SJSA1 (cell line): ENCODE measurements at regions not wholly inside any gene's neighbourhood (a gene's known extent, or its start where the extent isn't known, plus 50 kb on each side); places are given as distances from the start of the nearest gene placed in this dataset.

Source experiments
- DNase-seq, 2 experiments: peaks; one replicate each; pipeline ENCODE4 v3.0.0-alpha.2; 2015 to 2020; ENCODE audit warnings: low spot score in 2 of 2, low read depth in 1 of 2
- H3K27ac ChIP-seq: fragments of 250-450 bp; sonication (Bioruptor Pico); 2 replicates; pipeline ENCODE4 v1.5.1; 2020; ENCODE audit warnings: mild to moderate bottlenecking, moderate library complexity
- H3K27me3 ChIP-seq: fragments of 250-450 bp; sonication (Bioruptor Pico); replicated peaks from 2 replicates; pipeline ENCODE4 v1.5.1; 2020; ENCODE audit warnings: mild to moderate bottlenecking, moderate library complexity
- H3K36me3 ChIP-seq: fragments of 250-450 bp; sonication (Bioruptor Pico); 2 replicates; pipeline ENCODE4 v1.5.1; 2020; ENCODE audit warnings: mild to moderate bottlenecking
- H3K4me1 ChIP-seq: fragments of 250-450 bp; sonication (Bioruptor Pico); replicated peaks from 2 replicates; pipeline ENCODE4 v1.6.1; 2021; ENCODE audit warnings: mild to moderate bottlenecking
- H3K4me3 ChIP-seq: fragments of 250-450 bp; sonication (Bioruptor Pico); 2 replicates; pipeline ENCODE4 v1.5.1; 2020; ENCODE audit warnings: mild to moderate bottlenecking
- H3K9me3 ChIP-seq: fragments of 250-450 bp; sonication (Bioruptor Pico); replicated peaks from 2 replicates; pipeline ENCODE4 v1.5.1; 2020; ENCODE audit warnings: mild to moderate bottlenecking

DNA sequence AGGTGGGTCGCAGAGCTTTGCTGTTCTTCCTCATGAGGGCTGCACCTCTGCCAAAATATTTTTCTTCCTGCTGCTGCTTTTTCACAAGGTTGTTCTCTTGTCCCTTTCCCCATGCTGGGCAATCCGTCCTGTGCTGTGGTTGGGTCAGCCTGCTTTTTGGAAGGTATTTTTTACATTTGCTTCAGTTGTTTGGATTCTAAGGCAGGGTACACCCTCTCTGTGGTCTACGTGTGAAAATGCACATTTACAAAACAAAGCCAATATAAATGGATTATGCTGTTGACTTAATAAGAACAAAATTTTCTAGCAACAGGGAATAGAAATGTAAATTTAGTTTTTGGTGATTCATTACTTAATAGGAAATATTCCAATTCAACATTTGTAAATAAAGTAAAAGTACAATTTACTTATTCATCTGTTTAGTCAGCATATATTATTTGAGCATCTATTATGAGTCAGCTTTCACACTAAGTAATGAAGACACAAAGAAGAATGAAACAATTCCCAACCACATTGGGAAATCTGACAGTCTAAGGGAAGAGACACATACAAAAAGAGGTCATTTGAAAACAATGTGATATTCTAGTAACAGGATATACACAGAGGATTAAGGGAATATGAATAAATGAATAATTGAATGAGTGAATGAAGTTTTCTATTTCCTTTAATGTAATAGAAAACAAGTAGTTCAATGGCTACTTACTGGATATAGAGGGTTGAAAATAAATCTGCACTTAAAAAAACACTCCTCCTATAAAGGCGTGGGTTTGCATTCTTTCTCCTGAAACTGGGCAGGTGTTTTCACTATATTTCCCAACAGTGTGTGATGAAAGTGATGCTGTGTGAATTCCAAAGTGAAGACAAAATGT lies 94.6 kb upstream of the PRICKLE1 start:
- H3K36me3 ChIP-seq, result no peaks in the 10 kb centered on the region
- no peak overlapping the region for H3K4me3 ChIP-seq
- H3K4me1 ChIP-seq, result peaks cover 25% of the 10 kb centered on the region
- H3K27me3 ChIP-seq, result no peaks in the 10 kb centered on the region
- DNase-seq, result peak in 1 of 2 experiments; percentile 35
- no peak overlapping the region for H3K27ac ChIP-seq
- no peaks in the 10 kb centered on the region for H3K9me3 ChIP-seq

DNA sequence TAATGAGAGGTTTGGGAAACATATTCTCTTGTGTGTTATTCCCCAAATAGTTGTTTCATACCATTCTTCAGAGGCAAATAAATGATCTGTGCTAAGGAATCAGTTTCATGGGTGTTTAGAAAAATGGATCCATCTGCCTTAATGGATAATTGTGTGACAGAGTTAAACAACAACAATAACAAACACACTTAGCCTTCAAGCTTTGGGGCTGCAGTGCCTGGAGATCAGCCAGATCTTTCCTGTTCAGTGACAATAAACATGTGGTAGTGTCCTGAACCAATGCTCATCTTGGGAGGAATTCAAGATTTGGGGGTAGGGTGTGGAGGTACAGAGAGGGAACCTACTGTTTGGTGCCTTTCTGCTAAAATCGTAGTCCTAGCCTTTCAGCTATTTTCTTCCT lies 93.7 kb upstream of the PRICKLE1 start:
- H3K4me1 ChIP-seq, result peaks cover 33% of the 10 kb centered on the region
- no peaks in the 10 kb centered on the region for H3K36me3 ChIP-seq
- DNase-seq, result no peak
- no peaks in the 10 kb centered on the region for H3K9me3 ChIP-seq
- H3K27ac ChIP-seq, result no peak overlapping the region
- H3K27me3 ChIP-seq, result no peaks in the 10 kb centered on the region
- H3K4me3 ChIP-seq, result no peak overlapping the region

DNA sequence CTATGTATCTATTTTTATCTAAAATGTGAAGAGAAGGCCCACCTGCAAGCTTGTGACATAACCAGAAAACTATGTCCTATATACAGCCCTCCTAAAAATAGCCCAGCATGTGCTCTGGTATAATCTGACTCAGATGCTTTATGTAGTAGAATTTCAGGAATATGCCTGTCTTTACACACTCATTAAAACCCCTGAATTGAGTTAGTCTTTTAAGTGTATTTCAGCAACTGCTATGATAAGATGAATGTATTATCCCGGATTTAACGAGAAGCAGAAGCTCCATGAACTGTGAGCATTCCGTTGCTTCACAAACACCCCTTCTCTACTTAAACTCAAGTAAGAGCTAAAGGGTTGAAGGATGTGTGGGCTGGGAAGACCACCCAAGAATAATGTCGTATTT lies 89.9 kb upstream of the PRICKLE1 start:
- Histone ChIP-seq H3K9me3 (no peaks in the 10 kb centered on the region), H3K27me3 (no peaks in the 10 kb centered on the region), H3K36me3 (no peaks in the 10 kb centered on the region), H3K4me3 (no peak overlapping the region), H3K27ac (peak overlapping the region; percentile 63), H3K4me1 (peaks cover 32% of the 10 kb centered on the region)
- peak in 1 of 2 experiments; percentile 70 for DNase-seq

DNA sequence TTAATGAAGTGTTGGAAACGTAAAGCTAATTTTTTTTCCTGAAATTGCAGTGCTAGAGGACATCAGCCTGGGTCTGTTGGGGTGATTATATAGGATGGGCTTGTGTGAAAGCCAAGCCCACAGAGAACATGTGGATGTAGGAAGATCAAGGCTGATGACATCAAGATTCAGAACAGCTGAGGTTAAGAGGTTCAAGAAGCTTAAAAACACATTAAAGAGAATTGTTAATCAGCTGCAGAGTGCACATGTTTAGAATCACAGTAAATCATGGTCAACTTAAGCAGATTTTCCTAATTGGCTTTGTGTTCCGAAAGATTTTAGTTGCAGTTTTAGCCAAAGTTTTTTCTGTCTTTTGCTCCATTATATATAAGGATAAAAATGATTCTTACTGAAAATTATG lies 87.9 kb upstream of the PRICKLE1 start:
- Histone ChIP-seq H3K9me3 (no peaks in the 10 kb centered on the region), H3K27me3 (no peaks in the 10 kb centered on the region), H3K36me3 (no peaks in the 10 kb centered on the region), H3K27ac (no peak overlapping the region), H3K4me1 (peaks cover 23% of the 10 kb centered on the region), H3K4me3 (no peak overlapping the region)
- no peak for DNase-seq

DNA sequence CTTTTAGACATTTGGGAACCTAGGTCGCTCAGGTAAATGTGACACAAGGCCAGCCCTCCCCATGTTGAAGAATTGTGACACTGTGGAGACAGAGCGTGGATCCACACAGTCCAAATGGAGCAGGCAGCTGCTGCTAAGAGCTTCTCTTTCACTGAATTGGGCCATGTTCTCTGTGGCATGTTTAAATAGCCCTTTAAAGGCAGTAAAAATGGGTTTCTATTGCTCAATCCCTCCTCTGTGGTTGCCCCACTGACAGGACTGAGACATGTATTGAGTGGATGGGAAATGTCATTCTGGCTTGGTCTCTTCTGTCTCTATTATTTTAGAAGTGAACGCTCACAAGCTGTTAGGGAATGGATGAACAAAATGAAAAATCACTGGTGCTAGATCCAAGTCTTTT lies 84.0 kb upstream of the PRICKLE1 start:
- Histone ChIP-seq H3K9me3 (no peaks in the 10 kb centered on the region), H3K27me3 (no peaks in the 10 kb centered on the region), H3K4me1 (peaks cover 18% of the 10 kb centered on the region), H3K27ac (no peak overlapping the region), H3K36me3 (no peaks in the 10 kb centered on the region), H3K4me3 (no peak overlapping the region)
- no peak for DNase-seq

DNA sequence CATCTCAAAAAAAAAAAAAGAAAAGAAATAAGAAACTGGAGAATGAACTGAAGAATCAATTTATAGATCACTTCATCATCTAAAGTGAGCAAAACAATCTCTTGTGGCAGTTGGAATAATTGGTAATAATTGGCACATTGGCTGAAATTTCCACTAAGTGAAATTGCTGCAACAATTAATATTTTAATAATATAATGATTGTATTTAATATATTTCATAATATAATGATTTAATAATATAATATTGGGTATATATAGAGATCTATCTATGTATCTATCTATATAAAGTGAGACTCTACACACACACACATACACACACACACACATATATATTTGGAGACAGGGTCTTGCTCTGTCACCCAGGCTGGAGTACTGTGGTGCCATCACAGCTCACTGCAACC lies 81.2 kb upstream of the PRICKLE1 start:
- peaks cover 13% of the 10 kb centered on the region for H3K4me1 ChIP-seq
- no peak overlapping the region for H3K4me3 ChIP-seq
- no peaks in the 10 kb centered on the region for H3K9me3 ChIP-seq
- no peaks in the 10 kb centered on the region for H3K36me3 ChIP-seq
- no peaks in the 10 kb centered on the region for H3K27me3 ChIP-seq
- H3K27ac ChIP-seq, result no peak overlapping the region
- no peak for DNase-seq

DNA sequence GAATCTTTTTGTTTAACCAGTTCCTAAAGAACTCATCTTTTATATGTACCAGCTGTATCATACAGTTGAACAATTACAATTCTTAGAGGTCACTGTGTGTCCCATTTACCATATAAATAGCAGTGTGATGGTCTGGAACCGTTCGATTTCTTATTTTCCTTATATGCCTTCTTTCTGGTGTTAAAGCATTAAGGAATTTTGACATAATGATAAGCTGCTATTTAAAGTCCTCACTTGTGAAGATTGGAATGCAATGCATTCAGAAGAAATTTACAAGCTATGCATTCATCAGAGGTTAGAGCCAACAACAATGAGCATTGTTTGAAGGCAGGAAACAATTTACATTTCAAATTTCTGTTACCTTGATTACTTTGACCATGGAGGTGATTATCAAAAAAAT lies 80.0 kb upstream of the PRICKLE1 start:
- no peak overlapping the region for H3K4me3 ChIP-seq
- no peaks in the 10 kb centered on the region for H3K36me3 ChIP-seq
- H3K9me3 ChIP-seq, result no peaks in the 10 kb centered on the region
- DNase-seq, result peak in 1 of 2 experiments; percentile 21
- H3K4me1 ChIP-seq, result peaks cover 13% of the 10 kb centered on the region
- H3K27ac ChIP-seq, result no peak overlapping the region
- H3K27me3 ChIP-seq, result no peaks in the 10 kb centered on the region

DNA sequence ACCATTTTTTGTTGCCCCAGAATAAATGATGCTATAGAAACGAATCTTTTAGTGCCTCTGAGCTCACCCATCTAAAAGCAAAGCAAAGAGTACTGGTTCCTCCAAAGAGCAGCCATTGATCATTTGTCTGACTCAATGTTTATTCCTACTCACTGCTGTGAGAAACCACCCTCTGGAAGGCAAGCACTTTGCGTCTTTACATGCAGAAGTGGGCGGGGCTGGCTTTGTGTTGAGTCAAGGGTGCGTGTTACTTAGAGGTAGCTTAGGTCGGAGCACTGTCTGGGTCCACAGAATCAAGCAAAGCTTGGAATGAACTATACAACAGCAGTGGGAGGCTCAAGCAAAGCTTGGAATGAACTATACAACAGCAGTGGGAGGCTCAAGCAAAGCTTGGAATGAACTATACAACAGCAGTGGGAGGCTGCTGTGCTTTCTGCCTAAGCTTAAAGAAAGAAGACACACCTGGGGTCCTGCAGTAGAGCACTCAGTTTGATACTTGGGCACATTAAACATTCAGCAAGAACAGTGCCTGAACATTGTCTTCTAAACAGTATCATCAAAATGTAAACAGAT lies 77.2 kb upstream of the PRICKLE1 start:
- H3K4me1 ChIP-seq, result peaks cover 13% of the 10 kb centered on the region
- no peak for DNase-seq
- no peak overlapping the region for H3K27ac ChIP-seq
- H3K27me3 ChIP-seq, result no peaks in the 10 kb centered on the region
- no peaks in the 10 kb centered on the region for H3K36me3 ChIP-seq
- no peaks in the 10 kb centered on the region for H3K9me3 ChIP-seq
- no peak overlapping the region for H3K4me3 ChIP-seq

DNA sequence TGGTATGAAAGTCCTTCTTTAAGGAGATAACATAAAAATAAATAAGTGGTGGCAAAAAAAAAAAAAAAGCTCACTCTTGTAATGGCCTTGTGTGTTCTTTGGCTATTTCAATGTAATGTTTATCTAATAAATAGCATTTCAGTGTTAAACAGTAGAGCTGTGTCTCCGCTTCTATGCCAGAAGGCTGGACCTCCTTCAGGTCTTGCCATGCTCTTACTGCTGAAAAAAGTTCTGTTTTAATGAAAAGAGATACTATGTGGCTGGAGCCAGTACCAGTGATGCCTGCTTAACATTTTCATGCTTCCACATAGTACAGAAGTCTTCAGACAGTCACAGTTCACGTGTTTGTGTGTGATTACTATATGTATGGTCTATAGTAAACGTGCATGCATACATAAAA lies 74.1 kb upstream of the PRICKLE1 start:
- Histone ChIP-seq H3K27ac (no peak overlapping the region), H3K27me3 (no peaks in the 10 kb centered on the region), H3K36me3 (no peaks in the 10 kb centered on the region), H3K4me1 (no peaks in the 10 kb centered on the region; the same call in 1 of the 2 replicates), H3K4me3 (no peak overlapping the region), H3K9me3 (no peaks in the 10 kb centered on the region)
- no peak for DNase-seq

DNA sequence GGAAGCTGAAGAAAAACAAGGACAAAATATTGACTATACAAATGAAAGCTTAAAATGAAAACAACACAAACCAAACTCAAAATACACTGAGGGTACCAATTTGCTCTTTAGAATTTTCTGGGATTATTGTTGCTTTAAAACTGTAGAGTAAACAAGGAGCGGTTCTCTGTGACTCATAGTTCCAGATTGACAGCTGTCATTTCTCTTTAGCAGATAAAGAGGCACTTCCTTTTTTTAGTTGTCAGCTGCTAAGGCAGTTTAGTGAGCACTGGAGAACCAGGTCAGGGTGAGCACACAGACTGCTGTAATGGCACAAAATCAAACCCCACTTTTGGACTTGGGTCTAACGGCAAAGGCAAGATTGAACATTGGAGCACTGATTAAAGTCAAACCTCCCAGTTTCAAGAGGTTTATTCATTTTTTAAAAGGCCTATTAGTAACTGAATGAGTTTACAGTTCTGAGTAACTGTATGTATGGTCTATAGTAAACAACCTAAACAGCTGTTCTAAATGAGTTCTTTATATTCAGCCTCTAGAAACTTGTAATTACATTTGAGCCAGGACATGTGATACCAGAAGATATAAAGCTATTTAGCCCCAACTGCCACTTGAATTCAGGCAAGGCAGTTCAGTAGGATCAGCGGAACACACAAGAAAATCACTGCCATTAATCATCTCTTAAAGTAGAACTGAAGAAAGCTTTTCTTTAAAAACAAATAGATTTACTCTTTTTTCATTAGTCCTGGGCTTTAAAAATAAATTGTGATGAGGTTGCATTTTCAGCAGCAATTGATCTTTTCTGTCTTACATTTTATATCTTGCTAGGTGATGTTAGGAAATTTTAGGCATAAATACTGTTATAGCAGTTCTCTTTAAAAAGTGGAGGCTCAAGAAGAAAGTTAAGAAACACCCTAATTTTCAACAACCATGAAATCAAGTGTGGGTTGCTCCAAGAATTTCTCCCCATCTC lies 71.7 kb upstream of the PRICKLE1 start:
- no peaks in the 10 kb centered on the region for H3K9me3 ChIP-seq
- no peaks in the 10 kb centered on the region for H3K36me3 ChIP-seq
- DNase-seq, result no peak
- no peaks in the 10 kb centered on the region for H3K27me3 ChIP-seq
- H3K4me1 ChIP-seq, result no peaks in the 10 kb centered on the region
- no peak overlapping the region for H3K4me3 ChIP-seq
- H3K27ac ChIP-seq, result no peak overlapping the region

DNA sequence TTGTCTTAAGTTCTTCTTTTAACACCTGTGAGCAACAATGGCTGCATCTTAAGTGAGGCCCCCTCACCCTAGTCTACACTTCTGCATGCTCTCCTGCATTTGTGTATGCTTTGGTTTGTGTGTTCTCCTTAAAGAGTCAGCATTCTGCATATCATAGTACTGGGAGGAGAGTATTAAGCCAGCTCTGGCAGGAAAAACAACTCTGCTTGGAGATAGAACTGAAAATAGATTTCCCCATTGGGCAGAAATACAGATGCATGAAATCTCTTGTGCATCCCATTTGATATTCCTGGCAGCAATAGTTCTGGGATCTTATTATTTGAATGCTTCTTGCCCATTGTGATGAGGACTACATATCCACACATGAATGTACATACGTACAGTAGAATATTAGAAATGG lies 70.6 kb upstream of the PRICKLE1 start:
- H3K27me3 ChIP-seq, result no peaks in the 10 kb centered on the region
- no peaks in the 10 kb centered on the region for H3K4me1 ChIP-seq
- H3K9me3 ChIP-seq, result no peaks in the 10 kb centered on the region
- no peak overlapping the region for H3K4me3 ChIP-seq
- no peak overlapping the region for H3K27ac ChIP-seq
- no peaks in the 10 kb centered on the region for H3K36me3 ChIP-seq
- DNase-seq, result no peak

DNA sequence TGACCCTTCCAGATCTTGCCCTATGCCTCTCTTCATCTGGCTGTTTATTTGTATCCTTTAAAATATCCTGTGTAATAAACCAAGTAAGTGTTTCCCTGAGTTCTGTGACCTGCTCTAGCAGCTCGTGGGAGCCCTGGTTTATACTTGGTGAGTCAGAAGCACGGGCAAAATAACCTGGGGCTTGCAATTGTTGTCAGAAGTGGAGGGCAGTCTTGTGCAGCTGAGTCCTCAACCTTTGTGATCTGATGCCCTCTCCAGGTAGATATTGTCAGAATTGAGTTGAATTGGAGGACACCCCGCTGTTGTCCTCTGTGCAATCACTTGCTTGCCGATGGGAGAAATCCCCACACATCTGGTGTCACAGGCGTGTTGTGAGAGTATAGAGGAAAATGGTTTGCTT lies 62.5 kb upstream of the PRICKLE1 start:
- Histone ChIP-seq H3K4me1 (no peaks in the 10 kb centered on the region), H3K4me3 (no peak overlapping the region), H3K27ac (no peak overlapping the region), H3K9me3 (no peaks in the 10 kb centered on the region), H3K27me3 (no peaks in the 10 kb centered on the region), H3K36me3 (no peaks in the 10 kb centered on the region)
- DNase-seq, result no peak

DNA sequence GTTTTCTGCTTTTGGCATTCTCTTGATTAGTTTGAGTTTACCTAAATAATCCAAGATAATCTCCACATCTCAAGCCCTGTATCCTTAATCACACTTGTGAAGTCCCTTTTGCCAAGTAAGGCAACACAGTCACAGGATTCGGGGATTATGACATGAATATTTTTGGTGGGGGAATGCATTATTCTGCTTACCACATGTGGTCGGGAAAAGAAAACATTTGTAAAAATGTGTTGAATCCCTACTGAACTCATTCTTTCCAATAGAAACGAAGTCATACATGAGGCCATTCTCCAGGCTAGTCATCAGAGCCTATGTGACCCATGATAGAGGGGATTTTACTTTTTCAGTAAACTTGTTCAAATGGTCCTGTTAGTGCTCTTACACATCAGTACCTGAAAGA lies 58.5 kb upstream of the PRICKLE1 start:
- Histone ChIP-seq H3K36me3 (no peaks in the 10 kb centered on the region), H3K27me3 (no peaks in the 10 kb centered on the region), H3K27ac (no peak overlapping the region), H3K4me3 (no peak overlapping the region), H3K4me1 (no peaks in the 10 kb centered on the region), H3K9me3 (no peaks in the 10 kb centered on the region)
- DNase-seq, result no peak
